Stimulated activated CD4-positive, alpha-beta T cell treated with anti-CD3 and anti-CD28 coated beads, TNF-alpha, amount 100 ng/mL, for 48 hours (primary cell): ENCODE measurements at regions not wholly inside any gene's neighbourhood (a gene's known extent, or its start where the extent isn't known, plus 50 kb on each side); places are given as distances from the start of the nearest gene placed in this dataset.

ENCODE experiments used
- DNase-seq, 3 donors: peaks; one replicate each; pipeline ENCODE4 v3.0.0-alpha.2; 2020; ENCODE audit warnings: low read depth in 3 of 3

DNA sequence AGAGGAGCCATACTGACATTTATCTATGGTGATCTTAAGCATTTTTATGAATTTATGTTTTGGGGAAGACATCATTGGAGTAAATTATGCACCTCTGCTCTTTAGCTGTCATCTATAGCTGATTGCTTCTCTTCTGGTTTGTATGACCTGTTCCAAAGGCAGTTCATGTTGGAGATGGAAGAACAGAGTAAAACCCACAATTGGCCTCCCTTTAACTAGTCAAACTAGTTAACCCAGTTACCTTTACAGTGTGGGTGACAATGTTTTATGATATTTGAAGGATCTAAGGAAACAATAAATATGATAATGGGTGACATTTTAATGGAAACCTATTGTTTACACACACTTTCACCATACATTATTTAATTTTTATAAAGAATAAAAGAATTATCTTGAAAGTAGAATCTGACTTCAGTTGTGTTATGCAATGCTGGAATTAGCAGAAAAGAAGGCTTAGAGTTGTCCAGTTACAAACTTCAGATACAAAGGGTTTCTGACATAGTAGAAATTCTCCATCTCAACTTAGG is 263.5 kb downstream of the NFKBIZ start:
- DNase-seq = no peak

DNA sequence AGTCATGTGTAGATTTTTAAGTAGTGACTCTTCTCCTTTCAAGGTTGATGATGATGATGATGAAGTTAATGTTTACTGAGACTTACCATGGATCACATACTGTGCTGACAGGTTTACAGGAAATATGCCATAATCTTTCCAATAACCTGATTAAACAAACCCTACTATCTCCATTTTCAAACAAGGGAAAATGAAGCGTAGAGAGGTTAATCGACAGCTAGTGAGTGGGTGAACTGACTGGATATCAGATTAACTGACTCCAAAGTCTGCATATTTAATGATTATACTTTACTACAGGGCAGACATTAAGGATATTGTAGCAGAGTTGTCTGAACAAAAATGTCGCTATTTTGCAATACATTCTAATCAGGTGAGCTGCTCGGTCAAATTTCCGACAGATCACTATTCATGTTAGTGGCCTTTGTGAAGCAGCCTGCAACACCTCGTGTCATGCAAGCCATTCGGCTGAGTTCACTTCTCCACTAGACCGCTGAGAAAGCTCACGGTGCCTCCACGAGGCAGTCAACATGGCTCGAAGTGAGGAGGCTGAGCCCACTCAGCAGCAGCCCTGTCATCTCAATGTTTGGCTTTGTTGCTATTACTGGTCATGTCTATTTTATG is 264.2 kb downstream of the NFKBIZ start:
- DNase-seq = no peak

DNA sequence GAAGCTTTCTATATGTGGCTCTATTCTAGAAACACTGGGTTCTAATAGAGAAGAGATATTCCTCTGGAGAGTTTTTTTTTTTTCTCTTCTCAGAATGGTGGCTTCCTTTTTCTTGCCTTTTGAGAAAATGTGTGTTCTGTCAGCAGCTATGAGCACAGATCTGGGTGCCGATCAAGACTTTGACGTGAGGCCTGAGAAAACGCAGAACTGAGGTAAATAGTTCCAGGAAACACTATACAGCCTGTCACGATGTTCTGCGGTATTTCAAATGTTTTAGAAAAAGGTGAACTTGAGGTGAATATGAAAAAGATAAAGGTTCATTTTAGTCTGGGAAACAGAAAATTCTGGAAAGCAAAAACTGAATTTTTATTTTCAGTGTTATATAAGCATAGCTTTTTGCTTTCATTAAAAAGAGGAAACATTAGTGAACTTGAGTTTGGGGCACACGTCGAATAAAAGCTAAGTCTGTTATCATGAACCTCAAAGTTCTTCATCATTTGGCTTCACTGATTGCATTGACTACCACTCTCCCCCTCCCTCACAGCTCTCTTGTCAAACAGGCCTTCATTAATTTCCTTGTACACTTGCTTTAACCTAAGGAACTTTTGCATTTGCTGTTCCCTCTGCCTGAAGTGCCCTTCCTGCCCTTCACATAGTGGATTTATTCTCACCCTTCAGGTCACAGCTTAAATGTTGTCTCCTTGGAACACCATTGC is 265.1 kb downstream of the NFKBIZ start:
- DNase-seq = peak in 1 of 3 donors; percentile 33

DNA sequence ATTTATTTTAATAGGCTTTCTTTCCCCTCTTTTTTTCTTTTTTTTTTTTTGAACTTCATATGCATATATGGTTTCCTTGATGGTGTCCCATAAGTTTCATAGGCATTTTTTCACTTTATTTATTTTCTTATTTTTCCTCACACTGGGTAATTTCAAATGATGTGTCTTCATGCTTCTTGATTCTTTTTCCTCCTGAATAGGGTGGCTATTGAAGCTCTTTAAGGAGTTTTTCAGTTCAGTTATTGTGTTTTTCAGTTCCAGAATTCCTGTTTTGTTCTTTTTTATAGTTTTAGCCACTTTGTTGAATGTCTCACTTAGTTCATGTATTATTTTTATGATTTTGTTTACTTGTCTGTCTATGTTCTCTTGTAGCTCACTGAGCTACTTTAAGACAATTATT is 273.2 kb downstream of the NFKBIZ start:
- no peak for DNase-seq

DNA sequence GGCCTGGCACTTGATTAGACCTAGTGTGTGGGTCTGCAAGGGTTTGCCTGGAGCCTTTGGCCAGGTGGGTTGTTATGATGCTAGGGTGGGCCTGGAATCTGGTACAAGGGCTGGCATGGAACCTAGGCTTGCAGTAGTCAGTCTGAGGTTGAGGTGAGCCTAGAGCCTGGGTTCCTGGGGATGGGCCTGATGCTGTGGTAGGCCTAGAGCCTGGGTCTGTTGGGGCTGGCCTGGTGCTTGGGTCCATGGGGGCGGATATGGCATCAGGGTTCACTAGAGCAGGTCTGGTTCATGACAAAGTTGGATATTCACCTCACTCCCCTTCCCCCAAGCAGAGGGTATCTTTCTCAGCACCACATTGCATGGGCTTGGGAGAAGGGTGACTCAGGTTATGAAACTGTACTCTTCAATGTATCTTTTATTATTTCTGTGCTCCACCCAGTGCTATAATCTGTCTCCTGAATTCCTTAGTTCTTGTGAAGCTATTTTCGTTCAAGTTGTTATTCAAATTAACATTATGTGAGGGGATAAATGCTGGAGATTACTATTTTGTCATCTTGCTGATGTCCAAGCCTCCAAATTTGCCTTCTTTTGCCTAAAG is 274.4 kb downstream of the NFKBIZ start:
- DNase-seq = no peak

DNA sequence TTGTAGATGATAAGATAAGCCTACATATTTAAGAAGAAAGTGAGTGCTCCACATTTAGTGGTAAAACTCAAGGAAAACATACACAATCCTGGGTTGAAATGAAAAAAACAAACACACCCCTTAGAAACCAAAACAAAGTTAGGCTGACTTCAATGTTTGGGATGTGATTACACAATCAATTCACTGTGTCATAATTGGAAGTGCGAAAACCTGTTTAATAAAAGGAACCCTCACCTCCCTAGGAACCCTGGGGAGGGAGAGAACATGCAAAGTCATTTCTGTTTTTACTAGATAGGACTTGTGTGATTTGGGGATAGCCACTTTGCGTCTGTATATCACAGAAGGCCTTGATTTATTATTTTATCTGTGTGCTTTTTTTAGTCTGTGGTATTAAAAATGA is 275.0 kb downstream of the NFKBIZ start:
- DNase-seq = no peak

DNA sequence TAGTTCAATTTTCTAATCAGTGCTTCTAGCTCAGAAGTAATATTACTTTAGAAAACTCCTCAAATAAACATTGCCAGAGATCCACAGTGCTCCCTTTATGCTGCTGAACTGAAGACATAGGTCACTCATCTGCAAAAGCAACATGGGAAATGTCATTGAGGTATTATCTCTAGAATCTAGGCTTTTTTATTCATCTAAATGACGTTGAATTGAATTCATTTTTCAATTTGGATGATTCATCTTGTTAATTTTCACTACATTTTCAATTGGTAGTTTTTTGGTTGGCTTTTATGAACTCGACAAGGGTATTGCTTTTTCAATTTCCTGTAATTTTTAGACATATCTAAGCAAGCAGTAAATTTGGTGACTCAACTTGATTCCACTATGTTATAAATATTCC is 275.4 kb downstream of the NFKBIZ start:
- DNase-seq = no peak

DNA sequence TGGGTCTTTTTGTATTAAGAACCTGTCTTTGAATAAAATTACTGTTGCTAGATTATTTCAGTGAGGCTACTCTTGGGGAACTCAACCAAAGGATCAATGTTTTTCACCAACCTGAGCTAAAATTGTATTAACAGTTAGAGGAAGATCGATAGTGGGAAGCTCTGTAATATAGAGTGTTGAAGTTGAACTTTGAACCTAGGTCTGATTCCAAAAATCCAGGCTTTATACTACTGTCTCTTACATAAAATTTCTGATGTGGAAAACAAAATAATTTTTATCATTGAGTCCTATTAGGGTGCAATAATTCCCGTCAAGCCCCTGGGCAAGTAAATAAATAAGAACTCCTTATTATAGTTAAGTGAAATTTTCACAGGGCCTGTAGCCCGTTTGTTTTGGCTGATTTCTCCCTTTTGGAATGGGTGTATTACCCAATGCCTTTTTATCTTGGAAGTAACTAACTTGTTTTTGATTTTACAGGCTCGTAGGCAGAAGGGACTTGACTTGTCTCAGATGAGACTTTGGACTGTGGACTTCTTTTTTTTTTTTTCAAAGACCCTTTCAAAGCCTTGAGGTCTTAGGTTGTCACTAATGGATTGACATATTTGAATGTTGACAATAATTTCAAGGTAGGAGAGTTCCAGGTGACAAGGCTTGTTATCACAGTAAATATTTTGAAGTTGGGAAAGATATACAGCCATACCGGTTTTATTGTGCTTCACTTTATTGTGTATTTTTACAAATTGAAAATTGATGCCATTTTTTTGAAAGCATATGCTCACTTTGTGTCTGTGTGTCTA is 276.1 kb downstream of the NFKBIZ start:
- no peak for DNase-seq

DNA sequence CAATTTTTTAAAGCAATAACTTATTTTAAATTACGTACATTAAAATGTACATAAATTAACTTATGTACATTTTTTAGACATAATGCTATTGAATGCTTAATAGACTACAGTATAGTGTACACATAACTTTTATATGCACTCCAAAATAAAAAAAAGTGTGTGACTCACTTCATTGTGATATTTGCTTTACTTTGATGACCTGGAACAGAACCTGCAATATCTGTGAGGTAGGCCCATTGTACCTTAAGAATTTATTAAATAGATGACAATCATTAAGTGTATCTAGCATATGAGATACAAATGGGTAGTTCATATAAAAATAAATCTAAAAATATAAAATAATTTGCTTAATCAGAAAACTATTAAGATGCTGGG is 276.7 kb downstream of the NFKBIZ start:
- no peak for DNase-seq

DNA sequence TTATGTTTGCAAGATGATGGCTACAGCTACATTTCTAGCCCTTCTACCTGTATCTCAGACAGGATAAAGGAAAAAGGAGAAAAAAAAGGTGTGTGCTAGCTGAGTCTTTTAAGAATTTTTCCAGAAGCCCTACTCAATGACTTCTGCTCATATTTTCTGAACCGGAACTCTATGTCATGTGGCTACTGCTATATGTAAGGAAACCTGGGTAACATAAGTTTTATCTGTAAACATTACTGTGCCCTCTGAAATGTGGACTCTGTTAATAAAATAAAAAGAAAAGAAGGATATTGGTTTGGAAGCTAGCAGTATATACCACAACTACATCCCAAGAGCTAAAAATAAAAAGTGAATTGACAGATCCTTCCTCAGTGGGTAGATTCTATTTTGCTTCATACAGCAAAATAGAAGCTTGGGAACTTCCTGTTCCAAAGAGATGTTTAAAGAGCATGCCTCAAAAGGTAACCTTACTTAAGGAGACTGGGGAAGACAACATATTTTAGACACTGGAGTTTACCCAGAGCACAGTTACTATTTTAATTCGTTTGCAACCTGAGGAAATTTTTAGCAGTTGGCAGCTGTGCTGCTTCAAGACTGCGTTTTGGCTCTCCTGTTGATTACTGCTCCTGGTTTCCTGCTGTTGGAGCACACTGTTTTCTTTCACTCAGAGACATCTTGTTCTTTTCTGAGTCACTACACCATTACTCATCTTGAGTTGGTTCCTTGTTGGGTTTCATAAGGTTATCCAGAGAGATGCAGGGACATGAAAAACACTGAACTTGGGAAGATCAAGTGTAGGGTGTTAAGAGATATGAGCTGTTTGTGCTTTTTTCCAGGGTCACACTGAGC is 280.7 kb downstream of the NFKBIZ start:
- no peak for DNase-seq

DNA sequence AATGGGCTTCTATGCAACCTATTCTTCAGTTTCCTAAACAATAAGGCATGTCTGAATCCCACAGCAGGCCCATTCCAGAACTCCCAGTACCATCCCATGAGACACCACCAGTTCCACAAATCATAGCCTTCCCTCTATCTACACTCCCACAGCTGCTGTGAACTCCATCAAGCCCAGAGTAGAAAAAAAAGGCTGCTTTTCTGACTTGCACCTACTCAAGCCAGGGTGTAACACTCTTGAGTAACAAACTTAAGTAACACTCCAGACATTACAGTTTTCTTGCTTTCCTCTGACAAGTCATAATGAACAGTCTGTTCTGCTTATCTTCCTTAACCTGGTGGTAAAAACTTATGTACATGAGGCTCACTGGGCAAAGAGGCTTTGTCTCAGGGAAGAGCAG is 283.1 kb downstream of the NFKBIZ start:
- no peak for DNase-seq

DNA sequence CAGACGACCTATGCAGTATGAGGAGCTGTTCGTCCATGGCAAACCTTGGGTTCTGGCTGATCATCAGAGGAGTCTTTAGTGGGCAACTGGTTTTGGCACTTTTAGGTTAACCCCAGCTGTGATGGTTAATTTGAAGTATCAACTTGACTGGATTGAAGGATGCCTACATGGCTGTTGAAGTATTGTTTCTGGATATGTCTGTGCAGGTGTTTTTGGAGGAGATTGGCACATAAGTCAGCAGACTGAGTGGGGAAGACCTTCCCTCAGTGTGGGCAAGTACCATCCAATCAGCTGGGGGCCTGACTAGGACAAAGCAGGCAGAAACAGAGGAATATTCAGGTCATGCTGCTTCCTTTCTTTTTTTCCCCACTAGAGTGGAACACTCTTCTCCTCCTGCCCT is 284.1 kb downstream of the NFKBIZ start:
- DNase-seq = no peak

DNA sequence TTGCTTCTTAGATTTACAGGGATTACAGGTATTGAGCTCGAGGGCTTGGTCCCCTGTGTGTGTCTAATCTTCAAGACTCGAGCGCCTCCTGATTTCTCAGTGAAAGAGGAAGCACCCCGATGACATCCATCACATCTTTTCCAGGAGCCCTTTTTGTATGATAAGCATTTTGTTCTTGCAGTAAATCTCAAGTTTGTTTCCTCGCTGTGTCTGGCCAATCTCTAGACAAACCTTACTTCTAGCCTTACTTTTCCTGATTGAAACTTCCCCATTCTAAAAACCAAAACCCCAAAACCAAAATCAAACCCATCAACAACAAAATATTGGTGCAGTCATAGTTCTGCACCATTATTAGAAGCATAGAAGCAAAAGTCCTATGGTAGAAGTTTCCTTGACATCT is 286.0 kb downstream of the NFKBIZ start:
- no peak for DNase-seq

DNA sequence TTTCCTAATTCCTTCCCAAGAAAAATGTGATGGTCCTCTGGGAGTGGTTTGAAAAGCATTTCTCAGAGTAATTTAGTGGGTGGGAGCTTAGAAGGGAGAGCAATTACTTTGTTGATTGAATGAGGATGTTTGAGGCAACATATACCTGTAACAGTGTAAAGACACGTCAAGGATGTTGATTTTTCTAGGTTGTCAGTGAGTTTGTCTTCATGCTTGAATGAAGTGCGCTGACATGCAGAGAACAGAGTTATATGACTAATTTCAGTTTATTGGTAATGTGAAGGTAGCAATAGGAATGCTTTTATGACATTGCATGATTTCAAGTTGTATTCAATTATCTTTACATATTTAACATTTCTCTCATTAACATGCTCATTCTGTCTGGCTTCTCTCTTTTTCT is 286.9 kb downstream of the NFKBIZ start:
- DNase-seq = no peak

DNA sequence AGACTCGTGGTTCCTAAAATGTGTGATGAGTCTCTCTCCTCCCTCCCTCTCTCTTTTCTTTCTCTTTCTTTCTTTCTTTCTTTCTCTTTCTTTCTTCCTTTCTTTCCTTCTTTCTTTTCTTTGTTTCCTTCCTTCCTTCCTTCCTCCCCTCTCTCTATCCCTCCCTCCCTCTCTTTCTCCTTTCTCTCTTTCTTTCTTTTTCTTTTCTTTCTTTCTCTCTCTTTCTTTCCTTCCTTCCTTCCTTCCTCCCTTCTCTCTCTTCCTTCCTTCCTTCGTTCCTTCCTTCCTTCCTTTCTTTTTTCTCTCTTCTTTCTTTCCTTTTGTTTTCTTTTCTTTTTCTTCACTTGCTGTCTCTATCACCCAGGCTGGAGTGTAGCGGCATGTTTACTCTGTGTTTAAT is 290.8 kb downstream of the NFKBIZ start:
- DNase-seq = no peak

DNA sequence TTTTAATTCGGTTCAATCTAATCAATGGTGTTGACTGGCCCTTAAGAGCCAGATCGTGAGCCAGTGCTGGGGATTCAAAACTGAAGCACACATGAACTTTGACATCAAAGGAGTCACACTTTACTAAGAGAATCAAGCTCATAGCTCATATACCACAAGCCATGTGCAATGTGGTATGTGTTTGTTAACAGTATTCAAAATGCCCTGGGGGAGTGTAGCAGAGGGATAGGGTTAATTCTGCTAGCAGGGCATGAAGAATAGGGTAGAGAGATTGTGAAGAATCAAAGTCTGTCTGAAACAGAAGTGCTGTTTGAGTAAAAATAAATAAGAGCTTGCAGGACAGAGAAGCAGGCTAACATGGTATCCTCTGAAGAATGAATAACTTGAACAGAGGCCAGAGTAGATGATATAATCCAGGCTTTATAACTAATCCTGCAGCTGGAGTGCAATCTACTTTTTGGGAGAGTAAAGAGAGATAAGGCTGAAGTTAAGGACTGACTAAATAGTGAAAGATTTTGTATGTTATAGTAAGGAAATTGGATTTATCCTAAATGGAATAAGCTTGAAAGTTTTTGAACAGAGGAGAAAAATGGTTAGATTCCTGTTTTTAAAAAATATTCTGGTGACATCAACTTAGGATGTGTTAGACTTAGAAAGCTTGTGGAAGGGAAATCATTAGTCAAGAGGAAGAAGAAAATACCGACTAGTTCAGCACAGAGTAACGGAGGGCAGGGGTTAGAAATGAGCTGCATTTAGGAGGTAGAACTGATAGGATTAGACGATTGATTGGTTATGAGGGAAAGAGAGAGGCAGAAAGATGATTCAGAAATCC is 292.0 kb downstream of the NFKBIZ start:
- DNase-seq = no peak

DNA sequence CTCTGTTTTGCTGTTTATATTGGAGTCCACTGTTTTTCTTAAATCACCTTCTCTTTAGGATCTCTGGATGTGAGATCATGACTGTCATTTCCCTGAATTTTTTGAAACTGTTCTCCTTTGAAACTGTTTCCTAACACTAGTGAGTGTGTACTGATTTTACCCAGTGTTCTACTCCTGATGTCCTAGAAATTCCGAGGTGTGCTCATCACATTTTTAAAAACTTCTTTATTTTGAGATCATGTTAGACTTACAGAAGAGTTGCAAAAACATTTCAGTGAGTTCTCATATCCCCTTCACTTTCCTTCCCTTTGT is 292.6 kb downstream of the NFKBIZ start:
- no peak for DNase-seq

DNA sequence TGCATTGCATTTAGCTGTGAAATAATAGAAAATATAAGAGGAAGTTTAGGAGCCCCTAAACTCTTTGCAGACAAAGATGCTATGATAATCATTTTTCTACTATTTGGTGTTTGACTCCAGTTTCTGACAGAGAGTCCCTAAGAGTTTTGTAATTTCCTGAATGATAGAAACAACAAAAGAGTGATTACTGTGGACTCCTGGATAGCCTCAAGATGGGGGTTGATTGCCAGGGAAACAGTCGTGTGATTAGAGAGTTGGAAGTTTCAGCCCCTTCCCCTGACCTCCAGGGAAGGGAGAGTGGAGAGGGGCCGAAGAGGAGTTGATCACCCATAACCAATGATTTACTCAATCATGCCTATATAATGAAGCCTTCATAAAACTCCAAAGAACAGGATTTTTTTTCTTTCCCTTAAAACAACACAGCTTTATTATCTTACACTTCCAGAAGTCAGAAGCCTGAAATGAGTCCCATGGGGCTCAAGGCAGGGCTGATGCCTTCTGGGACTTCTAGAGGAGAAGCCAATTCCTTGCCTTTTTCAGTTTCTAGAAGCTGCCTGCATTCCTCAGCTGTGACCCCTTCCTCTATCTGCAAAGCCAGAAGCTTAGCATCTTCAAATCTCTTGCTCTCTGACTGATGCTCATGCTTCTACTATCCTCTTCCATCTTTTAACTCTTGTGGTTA is 292.3 kb upstream of the ZPLD1 start:
- DNase-seq = no peak

DNA sequence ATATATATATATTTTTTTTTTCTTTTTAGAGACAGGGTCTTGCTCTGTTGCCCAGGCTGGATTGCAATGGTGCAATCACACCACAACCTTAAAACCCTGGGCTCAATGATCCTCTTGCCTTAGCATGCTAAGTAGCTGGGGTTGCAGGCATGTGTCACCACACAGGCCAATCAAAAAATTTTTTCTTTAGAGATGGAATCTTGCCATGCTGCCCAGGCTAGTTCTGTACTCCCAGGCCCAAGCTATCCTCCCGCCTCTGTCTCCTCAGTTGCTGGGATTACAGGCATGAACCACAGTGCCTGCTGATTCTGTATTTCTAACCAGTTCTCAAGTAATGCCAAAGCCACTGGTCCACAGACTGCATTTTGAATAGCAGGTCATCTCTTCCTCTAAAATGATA is 291.3 kb upstream of the ZPLD1 start:
- DNase-seq = no peak

DNA sequence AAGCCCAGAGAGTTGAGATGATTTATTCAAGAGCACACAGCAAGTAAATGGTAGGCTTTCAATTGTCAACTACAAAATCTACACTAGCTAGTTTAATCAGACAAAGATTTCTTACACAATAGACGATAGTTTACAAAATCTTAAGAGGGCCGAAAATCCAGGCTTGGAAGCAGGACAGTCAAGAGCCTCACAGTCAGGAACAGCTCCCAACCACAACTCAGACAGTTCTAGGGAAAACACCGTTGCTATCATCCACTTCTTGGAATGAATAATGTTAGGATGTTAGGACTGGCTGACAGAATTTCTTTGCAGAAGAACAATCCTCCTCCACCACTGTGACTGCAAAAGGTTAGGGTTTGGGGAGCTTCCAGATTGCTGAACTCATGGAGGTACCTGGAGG is 290.8 kb upstream of the ZPLD1 start:
- no peak for DNase-seq
